ENCODE measurements at regions not wholly inside any gene's neighbourhood (a gene's known extent, or its start where the extent isn't known, plus 50 kb on each side); places are given as distances from the start of the nearest gene placed in this dataset.

GRCh38 chr7:71077743-71078476 is 54.0 kb upstream of the GALNT17 start:
- Histone ChIP-seq H3K9me3 (no peaks in the 10 kb centered on the region), H3K4me1 (ENCODE audit: control insufficient read depth in 1 of 2, insufficient read depth in 1 of 2, low read depth in 1 of 2, low read length in 1 of 2) (no peaks in the 10 kb centered on the region), H3K36me3 (no peaks in the 10 kb centered on the region), H3K4me3 (ENCODE audit: low read depth in 1 of 2, low read length in 1 of 2) (no peak overlapping the region), H3K27me3 (no peaks in the 10 kb centered on the region), H3K27ac (no peak overlapping the region)
- TF ChIP-seq, protein P1, sequence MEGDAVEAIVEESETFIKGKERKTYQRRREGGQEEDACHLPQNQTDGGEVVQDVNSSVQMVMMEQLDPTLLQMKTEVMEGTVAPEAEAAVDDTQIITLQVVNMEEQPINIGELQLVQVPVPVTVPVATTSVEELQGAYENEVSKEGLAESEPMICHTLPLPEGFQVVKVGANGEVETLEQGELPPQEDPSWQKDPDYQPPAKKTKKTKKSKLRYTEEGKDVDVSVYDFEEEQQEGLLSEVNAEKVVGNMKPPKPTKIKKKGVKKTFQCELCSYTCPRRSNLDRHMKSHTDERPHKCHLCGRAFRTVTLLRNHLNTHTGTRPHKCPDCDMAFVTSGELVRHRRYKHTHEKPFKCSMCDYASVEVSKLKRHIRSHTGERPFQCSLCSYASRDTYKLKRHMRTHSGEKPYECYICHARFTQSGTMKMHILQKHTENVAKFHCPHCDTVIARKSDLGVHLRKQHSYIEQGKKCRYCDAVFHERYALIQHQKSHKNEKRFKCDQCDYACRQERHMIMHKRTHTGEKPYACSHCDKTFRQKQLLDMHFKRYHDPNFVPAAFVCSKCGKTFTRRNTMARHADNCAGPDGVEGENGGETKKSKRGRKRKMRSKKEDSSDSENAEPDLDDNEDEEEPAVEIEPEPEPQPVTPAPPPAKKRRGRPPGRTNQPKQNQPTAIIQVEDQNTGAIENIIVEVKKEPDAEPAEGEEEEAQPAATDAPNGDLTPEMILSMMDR (IDR thresholded peaks at IDR 0.05) = no peak
